GM23248 (cell line): ENCODE measurements at regions not wholly inside any gene's neighbourhood (a gene's known extent, or its start where the extent isn't known, plus 50 kb on each side); places are given as distances from the start of the nearest gene placed in this dataset.

Experiments
- EZH2 ChIP-seq: fragments of 200-600 bp; sonication (generic); IDR thresholded peaks from 2 replicates; pipeline ENCODE4 v1.6.1; 2018; ENCODE audit warnings: antibody characterized with exemption, mild to moderate bottlenecking; ENCODE audit not compliant: insufficient read depth, poor library complexity, severe bottlenecking
- EZH2phosphoT487 ChIP-seq: fragments of 200-600 bp; sonication (generic); IDR thresholded peaks from 2 replicates; pipeline ENCODE4 v1.6.1; 2018; ENCODE audit warnings: antibody characterized with exemption, moderate library complexity, mild to moderate bottlenecking, low read depth; ENCODE audit not compliant: insufficient read depth

GRCh38 chr13:100789481-100789880, 114.9 kb upstream of the TMTC4 start:
- TF ChIP-seq EZH2 (no peak), EZH2phosphoT487 (no peak)
